ENCODE measurements at regions not wholly inside any gene's neighbourhood (a gene's known extent, or its start where the extent isn't known, plus 50 kb on each side); places are given as distances from the start of the nearest gene placed in this dataset.
"Not testable (repeated sequence)": the region's sequence is repeated elsewhere in the genome, so short reads cannot be mapped to it uniquely, and the experiment has no call there.

- no peak for DNase-seq
Measured at GRCh38 chr2:8107621-8108378, 574.1 kb upstream of the ID2 start.

- DNase-seq, result no peak
Measured at GRCh38 chr2:8110716-8111115, 571.1 kb upstream of the ID2 start.

GRCh38 chr2:8111193-8111592 lies 570.7 kb upstream of the ID2 start:
- no peak for DNase-seq

GRCh38 chr2:8115456-8115855 lies 566.4 kb upstream of the ID2 start:
- DNase-seq, result no peak

GRCh38 chr2:8115966-8116365 lies 565.9 kb upstream of the ID2 start:
- DNase-seq, result no peak

GRCh38 chr2:8116661-8117060 lies 565.2 kb upstream of the ID2 start:
- DNase-seq, result peak in 1 of 2 donors; percentile 26

- no peak for DNase-seq
Measured at GRCh38 chr2:8118940-8119781, 562.7 kb upstream of the ID2 start.

GRCh38 chr2:8119782-8120505 lies 561.9 kb upstream of the ID2 start:
- DNase-seq, result no peak

GRCh38 chr2:8120506-8120860 lies 561.4 kb upstream of the ID2 start:
- DNase-seq, result no peak

GRCh38 chr2:8121022-8121825 lies 560.6 kb upstream of the ID2 start:
- DNase-seq, result no peak

- DNase-seq, result no peak
Measured at GRCh38 chr2:8121826-8122513, 559.9 kb upstream of the ID2 start.

GRCh38 chr2:8122520-8122919 lies 559.3 kb upstream of the ID2 start:
- DNase-seq, result no peak

- DNase-seq, result no peak
Measured at GRCh38 chr2:8123464-8123863, 558.4 kb upstream of the ID2 start.

GRCh38 chr2:8125741-8126711 lies 555.8 kb upstream of the ID2 start:
- peak in 1 of 2 donors; percentile 5 for DNase-seq

GRCh38 chr2:8126783-8127182 lies 555.1 kb upstream of the ID2 start:
- no peak for DNase-seq

GRCh38 chr2:8131423-8131822 lies 550.4 kb upstream of the ID2 start:
- not testable (repeated sequence) for DNase-seq

GRCh38 chr2:8132351-8132831 lies 549.5 kb upstream of the ID2 start:
- no peak for DNase-seq

- no peak for DNase-seq
Measured at GRCh38 chr2:8132879-8133278, 549.0 kb upstream of the ID2 start.

GRCh38 chr2:8133363-8133762 lies 548.5 kb upstream of the ID2 start:
- DNase-seq, result no peak

- DNase-seq, result no peak
Measured at GRCh38 chr2:8133913-8134472, 547.9 kb upstream of the ID2 start.
